HG03432 (cell line): ENCODE measurements at regions not wholly inside any gene's neighbourhood (a gene's known extent, or its start where the extent isn't known, plus 50 kb on each side); places are given as distances from the start of the nearest gene placed in this dataset.

ENCODE experiments used
- ATAC-seq: cut with Tn5 transposase; IDR thresholded peaks from one replicate; pipeline ENCODE4 v1.9.1; 2021; ENCODE audit warnings: mild to moderate bottlenecking, moderate library complexity; ENCODE audit not compliant: unreplicated experiment

DNA sequence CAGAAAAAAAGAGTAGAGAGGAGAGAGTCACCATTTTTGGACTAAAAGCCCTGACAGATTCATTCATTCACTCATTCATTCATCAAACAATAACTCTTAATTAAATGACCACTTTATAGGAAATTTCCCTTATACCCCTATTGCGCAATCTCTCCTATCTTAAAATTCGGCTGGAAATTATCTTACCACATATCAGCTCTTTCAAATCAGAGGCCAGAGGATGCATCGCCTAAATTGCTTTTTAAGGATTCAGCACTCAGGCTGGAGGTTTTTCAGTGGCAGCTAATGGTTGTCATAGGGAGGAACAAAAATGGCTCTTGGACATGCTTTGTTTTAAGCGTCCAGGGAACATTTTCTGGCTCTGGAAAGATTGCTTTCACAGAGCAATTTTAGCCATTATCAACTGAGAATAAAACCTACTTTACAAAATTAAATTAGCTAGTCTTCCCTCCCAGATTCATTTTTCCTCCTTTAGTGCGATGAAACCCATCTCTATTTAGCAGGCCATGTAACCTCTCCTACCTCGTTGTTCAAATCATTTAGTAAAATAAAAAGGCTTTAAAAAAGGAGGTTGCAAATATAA lies 115.2 kb downstream of the OLFM4 start:
- ATAC-seq: no peak

GRCh38 chr13:53144826-53145225 lies 116.2 kb downstream of the OLFM4 start:
- no peak for ATAC-seq

- no peak for ATAC-seq
Measured at GRCh38 chr13:53150568-53150967, 122.0 kb downstream of the OLFM4 start.

- peak; percentile 98 for ATAC-seq
Measured at GRCh38 chr13:53151336-53152056, 122.9 kb downstream of the OLFM4 start.

- ATAC-seq: no peak
Measured at GRCh38 chr13:53152057-53152421, 123.4 kb downstream of the OLFM4 start.

DNA sequence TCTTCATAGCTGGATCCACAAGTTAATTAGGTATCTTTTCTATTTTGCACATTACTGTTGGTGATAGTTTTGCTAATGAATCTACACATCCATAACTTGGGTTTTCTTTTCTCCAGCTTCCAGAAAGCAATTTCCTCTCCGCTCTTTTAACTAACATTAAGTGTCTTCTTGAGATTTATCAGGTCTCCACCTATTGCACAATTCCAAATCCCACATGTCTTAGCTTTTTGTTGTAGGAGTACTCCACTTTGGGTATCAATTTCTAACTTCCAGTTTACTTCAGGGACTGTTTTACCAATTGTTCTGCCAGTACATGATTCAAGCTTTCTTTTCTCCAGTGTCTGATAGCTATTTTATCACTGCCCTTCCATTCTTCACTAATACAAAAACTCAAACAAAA lies 129.6 kb downstream of the OLFM4 start:
- ATAC-seq: no peak

DNA sequence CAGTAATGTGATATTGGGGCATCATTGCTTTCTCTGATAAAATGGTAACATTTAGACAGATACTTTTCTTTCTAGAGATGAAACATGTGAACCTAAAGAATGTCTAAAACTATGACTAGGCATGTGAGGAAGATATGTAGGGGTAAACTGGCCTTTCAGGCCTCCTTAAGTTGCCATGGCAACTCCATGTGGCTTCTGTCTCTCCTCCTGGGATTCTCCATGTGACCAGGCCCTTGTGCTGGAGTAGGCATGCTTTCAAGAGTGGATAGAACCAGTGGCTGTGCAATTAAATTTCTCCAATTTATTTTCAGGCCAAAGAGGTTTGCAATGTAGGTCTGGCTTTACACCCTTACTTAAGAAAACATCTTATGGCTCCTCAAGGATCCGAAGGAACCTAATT lies 130.8 kb downstream of the OLFM4 start:
- ATAC-seq: no peak

- ATAC-seq: no peak
Measured at GRCh38 chr13:53160211-53160610, 131.6 kb downstream of the OLFM4 start.

- ATAC-seq: no peak
Measured at GRCh38 chr13:53161251-53161650, 132.6 kb downstream of the OLFM4 start.

GRCh38 chr13:53165261-53165660 lies 136.6 kb downstream of the OLFM4 start:
- ATAC-seq: no peak

DNA sequence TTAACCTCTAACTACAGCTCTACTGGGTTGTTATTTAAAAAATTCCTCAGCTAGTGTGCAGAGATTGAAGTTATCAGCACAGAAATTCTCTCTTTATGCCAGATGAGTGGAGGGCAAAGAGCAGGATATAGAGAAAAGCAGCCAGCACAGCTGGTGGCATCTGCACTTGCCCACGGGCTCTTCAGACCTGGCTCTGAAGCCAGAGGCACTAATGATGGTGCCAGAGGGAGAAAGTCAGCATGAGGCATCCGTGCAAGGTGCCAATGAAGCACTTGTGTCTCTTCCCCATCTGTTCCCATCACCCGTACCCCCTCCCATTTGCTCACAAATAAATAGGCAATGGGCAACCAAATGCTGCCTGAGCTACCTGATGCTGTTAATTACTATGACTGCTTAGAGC lies 138.9 kb downstream of the OLFM4 start:
- no peak for ATAC-seq

DNA sequence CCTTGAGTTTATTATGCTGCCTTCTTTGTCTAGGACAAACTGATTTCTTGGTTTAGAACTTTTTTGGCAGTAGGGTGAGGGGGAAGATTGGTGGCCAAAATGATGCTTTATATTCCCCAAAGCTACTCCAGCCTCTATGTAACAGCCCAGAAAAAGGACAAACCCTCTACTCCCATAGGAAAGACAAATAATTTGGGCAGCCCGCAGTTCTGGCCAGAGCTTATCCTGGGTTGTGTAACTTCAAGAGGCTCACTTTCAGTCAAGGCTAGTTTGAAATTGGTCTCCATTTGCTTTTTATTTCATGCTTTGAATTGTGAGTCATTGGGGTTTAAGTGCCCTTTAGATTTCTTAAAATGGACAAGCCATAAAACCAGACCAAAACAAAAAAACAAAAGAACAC lies 142.3 kb downstream of the OLFM4 start:
- ATAC-seq: no peak

GRCh38 chr13:53174545-53174944 lies 145.9 kb downstream of the OLFM4 start:
- no peak for ATAC-seq

- no peak for ATAC-seq
Measured at GRCh38 chr13:53180684-53181083, 152.1 kb downstream of the OLFM4 start.

DNA sequence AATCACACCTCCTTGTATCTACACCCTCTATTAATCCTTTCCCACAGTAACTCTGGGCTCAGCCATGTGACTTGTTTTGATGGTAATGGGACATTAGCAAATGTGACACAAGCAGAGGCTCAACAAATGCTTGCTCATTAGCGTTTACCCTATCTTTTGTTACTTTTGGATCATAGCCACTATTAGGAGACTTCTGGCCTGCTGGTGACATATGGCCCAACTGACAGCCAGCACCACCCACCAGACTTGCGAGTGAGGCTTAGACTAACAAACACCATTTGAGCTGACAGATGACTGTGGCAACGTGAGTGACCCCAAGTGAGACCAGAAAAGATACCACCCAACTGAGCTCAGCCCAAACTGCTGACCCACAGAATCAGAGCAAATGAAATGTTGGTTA lies 154.1 kb downstream of the OLFM4 start:
- ATAC-seq: no peak

GRCh38 chr13:53188120-53188519 lies 159.5 kb downstream of the OLFM4 start:
- ATAC-seq: no peak

- ATAC-seq: no peak
Measured at GRCh38 chr13:53189162-53189561, 160.5 kb downstream of the OLFM4 start.

- ATAC-seq: no peak
Measured at GRCh38 chr13:53191091-53191490, 162.5 kb downstream of the OLFM4 start.

DNA sequence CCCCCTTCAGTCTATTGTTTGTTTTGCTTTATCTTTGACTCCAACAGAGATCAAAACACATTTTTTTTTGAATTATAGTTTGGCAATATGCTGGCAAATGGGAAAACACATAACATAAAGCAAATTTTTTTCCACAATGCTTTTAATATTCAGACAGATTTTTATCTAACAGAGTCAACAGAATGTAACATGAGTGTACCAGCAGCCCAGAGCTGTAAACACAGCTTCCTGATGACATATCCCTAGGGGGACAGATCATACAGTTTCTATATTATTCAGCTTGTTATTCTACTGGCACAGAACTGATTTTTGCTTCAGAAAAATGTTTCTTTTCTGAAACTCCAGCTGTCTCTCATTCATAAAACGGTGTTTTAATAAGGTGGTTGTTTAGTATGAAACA lies 168.8 kb downstream of the OLFM4 start:
- peak; percentile 66 for ATAC-seq

- no peak for ATAC-seq
Measured at GRCh38 chr13:53198017-53198416, 169.4 kb downstream of the OLFM4 start.

DNA sequence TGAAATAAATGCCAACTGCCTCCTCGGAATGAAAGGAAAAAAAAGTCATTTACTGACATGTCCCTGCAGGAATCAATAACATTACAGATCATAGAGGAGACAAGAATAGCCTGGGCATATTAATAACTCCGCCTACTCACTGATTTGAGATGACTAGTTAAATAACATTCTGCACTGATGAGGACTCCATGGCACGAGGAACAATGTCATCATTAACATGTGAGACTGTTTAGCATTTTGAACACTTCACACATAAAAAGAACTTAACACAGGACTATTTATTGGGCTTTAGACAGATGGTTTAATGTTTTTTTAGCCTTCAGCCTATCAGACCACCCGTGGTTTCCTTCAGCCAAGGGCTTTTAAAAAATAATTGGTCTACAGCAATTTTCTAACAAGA lies 170.1 kb downstream of the OLFM4 start:
- ATAC-seq: no peak

DNA sequence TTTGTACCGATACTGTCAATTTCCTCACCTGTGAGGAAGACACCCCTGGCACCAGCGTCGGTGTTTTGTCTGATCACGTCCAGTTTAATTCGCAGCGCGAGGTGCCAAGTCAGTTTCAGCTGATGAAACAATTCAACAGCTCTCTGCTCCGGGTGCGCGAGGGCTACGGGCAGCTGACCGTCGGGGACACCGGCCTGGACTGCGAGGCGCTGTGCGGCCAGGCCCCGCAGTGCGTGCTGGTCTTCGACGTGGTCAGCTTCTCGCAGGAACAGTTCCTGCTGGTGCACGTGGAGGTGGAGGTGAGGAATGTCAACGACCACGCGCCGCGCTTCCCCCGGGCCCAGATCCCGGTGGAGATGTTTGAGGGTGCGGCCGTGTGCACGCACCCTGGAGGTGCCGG lies 171.5 kb downstream of the OLFM4 start:
- ATAC-seq: no peak
